Mesendoderm (in vitro differentiated cells): ENCODE measurements at regions not wholly inside any gene's neighbourhood (a gene's known extent, or its start where the extent isn't known, plus 50 kb on each side); places are given as distances from the start of the nearest gene placed in this dataset.
A peak's percentile ranks its signal among the peaks of the same experiment; 100 is the strongest.

Experiments
- DNase-seq: peaks from one replicate; pipeline ENCODE4 v3.0.0; 2013
- H2AK5ac ChIP-seq: 2 replicates; pipeline ENCODE4 v1.6.1; 2013; ENCODE audit warnings: low read length, inconsistent platforms
- H2BK120ac ChIP-seq: 2 replicates; pipeline ENCODE4 v1.6.1; 2013; ENCODE audit warnings: low read depth, mild to moderate bottlenecking, low read length, moderate library complexity, mixed read lengths
- H2BK15ac ChIP-seq: replicated peaks from 2 replicates; pipeline ENCODE4 v1.6.1; 2013; ENCODE audit warnings: low read depth, mild to moderate bottlenecking, moderate library complexity
- H2BK5ac ChIP-seq: 2 replicates; pipeline ENCODE4 v1.6.1; 2013; ENCODE audit warnings: low read length, inconsistent platforms
- H3K18ac ChIP-seq: 2 replicates; pipeline ENCODE4 v1.6.1; 2013; ENCODE audit warnings: mild to moderate bottlenecking, low read length, mixed read lengths
- H3K23ac ChIP-seq: one replicate; pipeline ENCODE4 v1.6.1; 2013; ENCODE audit warnings: low read length
- H3K27ac ChIP-seq: 2 replicates; pipeline ENCODE4 v1.5.1; 2013; ENCODE audit warnings: low read depth, mild to moderate bottlenecking, inconsistent platforms, low read length, moderate library complexity
- H3K27me3 ChIP-seq: 2 replicates; pipeline ENCODE4 v1.6.1; 2013; ENCODE audit warnings: low read length, control low read depth, mild to moderate bottlenecking, inconsistent platforms; ENCODE audit not compliant: insufficient read depth, poor library complexity
- H3K36me3 ChIP-seq: 2 replicates; pipeline ENCODE4 v1.6.1; 2013; ENCODE audit warnings: low read length, inconsistent platforms; ENCODE audit not compliant: control insufficient read depth, insufficient read depth
- H3K4ac ChIP-seq: one replicate; pipeline ENCODE4 v1.6.1; 2013; ENCODE audit warnings: low read depth, mild to moderate bottlenecking, low read length, moderate library complexity
- H3K4me1 ChIP-seq: 2 replicates; pipeline ENCODE4 v1.6.1; 2013; ENCODE audit warnings: low read depth, low read length, inconsistent platforms; ENCODE audit not compliant: control insufficient read depth
- H3K4me2 ChIP-seq: 2 replicates; pipeline ENCODE4 v1.6.1; 2013; ENCODE audit warnings: low read length
- H3K4me3 ChIP-seq: 2 replicates; pipeline ENCODE4 v1.5.1; 2013; ENCODE audit warnings: mild to moderate bottlenecking, low read length
- H3K56ac ChIP-seq: one replicate; pipeline ENCODE4 v1.6.1; 2013; ENCODE audit warnings: low read length
- H3K79me1 ChIP-seq: 2 replicates; pipeline ENCODE4 v1.6.1; 2013; ENCODE audit warnings: low read length, inconsistent platforms
- H3K79me2 ChIP-seq: 2 replicates; pipeline ENCODE4 v1.6.1; 2013; ENCODE audit warnings: mild to moderate bottlenecking, low read length; ENCODE audit not compliant: control insufficient read depth, insufficient read depth
- H3K9ac ChIP-seq: 2 replicates; pipeline ENCODE4 v1.6.1; 2013; ENCODE audit warnings: low read length, inconsistent platforms
- H4K5ac ChIP-seq: one replicate; pipeline ENCODE4 v1.6.1; 2013; ENCODE audit warnings: low read length
- H4K8ac ChIP-seq: one replicate; pipeline ENCODE4 v1.6.1; 2013; ENCODE audit warnings: low read depth, mild to moderate bottlenecking, control low read depth, low read length, moderate library complexity
- WGBS: extraction: QIAGEN DNeasy Blood & Tissue Kit; methylation state at CpG from one replicate; pipeline ENCODE4 v1.1.7; 2013; ENCODE audit warnings: low lambda C conversion rate, missing lambda C conversion rate; ENCODE audit not compliant: insufficient coverage; ENCODE audit errors: extremely low coverage; 5-methylcytosine and 5-hydroxymethylcytosine counted together

DNA sequence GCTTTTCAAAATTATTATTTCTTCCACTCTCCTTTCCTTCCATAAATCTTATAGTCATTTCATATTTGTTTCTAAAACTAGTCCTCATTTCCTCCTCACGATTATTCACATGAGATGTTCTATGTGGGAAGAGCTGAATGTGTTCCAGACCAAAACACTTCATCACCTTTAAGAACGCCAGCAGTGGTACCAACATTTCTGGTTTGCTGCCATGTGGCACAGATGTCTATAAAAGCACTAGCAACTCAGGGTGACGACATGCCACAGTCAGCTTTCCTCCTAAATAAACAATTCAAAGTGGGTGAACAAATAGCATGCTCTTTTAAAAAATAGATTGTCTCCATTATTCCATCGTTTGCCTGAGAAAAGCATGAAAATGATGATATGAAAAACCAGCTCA lies 1217.8 kb upstream of the ADGRL2 start:
- no peak overlapping the region for H3K23ac ChIP-seq
- H4K8ac ChIP-seq: no peak overlapping the region
- no peak overlapping the region for H3K4me3 ChIP-seq
- H3K4ac ChIP-seq: no peak overlapping the region
- no peaks in the 10 kb centered on the region for H3K27me3 ChIP-seq
- no peak overlapping the region for H2BK5ac ChIP-seq
- DNase-seq: no peak
- no CpG with 5 or more reads among the region's 4 CpGs for WGBS
- H3K4me2 ChIP-seq: no peak overlapping the region
- no peak overlapping the region for H3K56ac ChIP-seq
- no peaks in the 10 kb centered on the region for H3K4me1 ChIP-seq
- H4K5ac ChIP-seq: no peak overlapping the region
- H2BK15ac ChIP-seq: no peak overlapping the region
- H3K79me1 ChIP-seq: no peaks in the 10 kb centered on the region
- no peak overlapping the region for H2BK120ac ChIP-seq
- H3K36me3 ChIP-seq: no peaks in the 10 kb centered on the region
- no peak overlapping the region for H3K18ac ChIP-seq
- no peaks in the 10 kb centered on the region for H3K79me2 ChIP-seq
- no peak overlapping the region for H3K27ac ChIP-seq
- H2AK5ac ChIP-seq: no peak overlapping the region
- no peak overlapping the region for H3K9ac ChIP-seq

DNA sequence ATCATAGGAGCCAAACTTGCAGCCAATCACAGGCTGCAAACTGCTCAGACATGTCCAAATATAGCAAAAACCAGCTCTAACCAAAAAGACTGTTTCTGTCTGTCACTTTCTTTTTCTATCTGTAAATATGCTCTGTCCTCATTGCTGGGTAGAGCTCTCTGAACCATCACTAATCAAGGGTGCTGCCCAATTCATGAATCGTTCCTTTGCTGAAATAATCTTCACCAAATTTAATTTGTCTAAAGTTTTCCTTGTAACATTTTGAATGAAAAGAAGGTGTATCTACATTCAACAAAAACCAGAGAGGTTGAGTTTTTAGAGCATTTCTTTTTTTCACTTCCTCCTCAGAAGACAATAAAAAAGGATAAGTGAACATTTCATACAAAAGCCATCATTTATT lies 1221.7 kb upstream of the ADGRL2 start:
- Histone ChIP-seq H3K18ac (no peak overlapping the region), H4K8ac (no peak overlapping the region), H3K27me3 (no peaks in the 10 kb centered on the region), H3K4ac (no peak overlapping the region), H2BK120ac (no peak overlapping the region), H3K9ac (no peak overlapping the region), H3K23ac (no peak overlapping the region), H3K36me3 (no peaks in the 10 kb centered on the region), H3K79me1 (no peaks in the 10 kb centered on the region), H3K27ac (no peak overlapping the region), H2BK5ac (no peak overlapping the region), H4K5ac (no peak overlapping the region), H3K79me2 (no peaks in the 10 kb centered on the region), H2AK5ac (no peak overlapping the region), H3K56ac (no peak overlapping the region), H3K4me3 (no peak overlapping the region), H3K4me1 (no peaks in the 10 kb centered on the region), H3K4me2 (no peak overlapping the region), H2BK15ac (no peak overlapping the region)
- no CpG with 5 or more reads among the region's 1 CpG for WGBS
- DNase-seq: no peak

DNA sequence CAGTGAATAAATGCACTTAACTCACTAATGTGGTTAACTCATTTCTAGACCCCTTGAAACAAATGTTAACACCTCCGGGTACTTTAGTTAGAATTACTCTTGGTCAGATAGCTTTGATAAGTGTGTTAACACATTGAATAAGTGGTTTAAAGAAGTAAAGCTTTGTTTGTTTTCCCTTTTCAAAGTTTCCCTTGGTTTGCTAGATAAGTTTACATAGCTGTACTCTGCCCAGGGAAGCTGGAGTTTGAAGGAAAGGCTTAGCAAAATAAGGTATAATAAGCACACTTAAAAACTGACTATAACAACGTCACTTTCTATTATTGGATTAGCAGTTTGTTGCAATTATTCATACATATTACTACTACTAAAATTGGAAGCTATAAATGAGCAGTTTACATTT lies 1233.9 kb upstream of the ADGRL2 start:
- Histone ChIP-seq H3K79me1 (no peaks in the 10 kb centered on the region), H2BK15ac (no peak overlapping the region), H4K8ac (no peak overlapping the region), H3K79me2 (no peaks in the 10 kb centered on the region), H3K18ac (no peak overlapping the region), H3K4me3 (no peak overlapping the region), H3K23ac (no peak overlapping the region), H3K36me3 (no peaks in the 10 kb centered on the region), H3K4me1 (no peaks in the 10 kb centered on the region), H3K56ac (no peak overlapping the region), H2BK5ac (no peak overlapping the region), H3K27ac (no peak overlapping the region), H3K4me2 (no peak overlapping the region), H3K4ac (no peak overlapping the region), H3K27me3 (no peaks in the 10 kb centered on the region), H3K9ac (no peak overlapping the region), H4K5ac (no peak overlapping the region), H2AK5ac (no peak overlapping the region), H2BK120ac (no peak overlapping the region)
- WGBS: no CpG with 5 or more reads among the region's 2 CpGs
- DNase-seq: peak; percentile 47

DNA sequence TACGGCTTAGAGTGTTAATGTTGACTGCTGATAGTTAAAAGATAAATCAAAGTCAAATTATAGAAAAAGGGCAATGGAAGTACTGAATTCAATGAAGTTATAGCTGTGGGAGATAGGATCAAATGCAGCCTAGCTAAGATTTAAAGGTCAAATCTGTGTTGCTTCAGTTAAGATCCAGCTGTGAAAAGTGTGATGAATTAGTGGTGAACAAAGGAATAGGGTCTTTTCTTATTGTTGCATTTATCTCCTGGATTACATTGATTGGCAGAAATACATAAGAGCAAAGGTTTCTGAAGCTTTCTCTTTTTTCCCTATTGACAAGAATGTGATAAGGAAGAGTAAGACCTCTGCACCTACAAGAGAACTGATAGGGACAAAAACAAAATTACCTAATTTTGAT lies 1234.6 kb upstream of the ADGRL2 start:
- H3K79me2 ChIP-seq: no peaks in the 10 kb centered on the region
- no peak overlapping the region for H3K4ac ChIP-seq
- no peak overlapping the region for H3K9ac ChIP-seq
- no peaks in the 10 kb centered on the region for H3K27me3 ChIP-seq
- H3K79me1 ChIP-seq: no peaks in the 10 kb centered on the region
- peak; percentile 76 for DNase-seq
- no peak overlapping the region for H2AK5ac ChIP-seq
- H3K36me3 ChIP-seq: no peaks in the 10 kb centered on the region
- no peak overlapping the region for H4K5ac ChIP-seq
- H3K18ac ChIP-seq: no peak overlapping the region
- no peak overlapping the region for H2BK15ac ChIP-seq
- H3K56ac ChIP-seq: no peak overlapping the region
- WGBS: no CpG with 5 or more reads among the region's 1 CpG
- H4K8ac ChIP-seq: no peak overlapping the region
- no peaks in the 10 kb centered on the region for H3K4me1 ChIP-seq
- no peak overlapping the region for H3K27ac ChIP-seq
- H2BK5ac ChIP-seq: no peak overlapping the region
- H3K4me2 ChIP-seq: no peak overlapping the region
- H2BK120ac ChIP-seq: no peak overlapping the region
- no peak overlapping the region for H3K23ac ChIP-seq
- no peak overlapping the region for H3K4me3 ChIP-seq

DNA sequence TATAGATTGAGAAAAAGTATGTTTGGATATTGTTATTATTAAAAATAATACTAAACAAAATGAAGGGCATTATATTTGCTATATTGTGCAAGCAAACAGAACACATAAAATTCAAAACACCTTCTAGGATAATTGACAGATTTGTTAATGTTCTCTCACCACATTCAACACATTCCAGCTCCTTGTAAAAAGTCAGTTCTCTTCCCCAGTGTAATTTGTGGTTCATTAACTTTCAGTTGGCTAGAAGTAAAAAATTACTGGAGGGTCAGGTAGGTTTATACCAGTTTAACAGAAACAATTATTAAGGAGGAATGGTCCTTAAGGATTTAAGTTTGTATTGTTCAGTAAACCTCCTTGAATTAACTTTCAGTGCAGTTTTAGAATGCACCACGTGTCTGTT lies 1235.3 kb upstream of the ADGRL2 start:
- Histone ChIP-seq H3K4ac (no peak overlapping the region), H3K4me1 (no peaks in the 10 kb centered on the region), H3K4me3 (no peak overlapping the region), H2BK5ac (no peak overlapping the region), H4K5ac (no peak overlapping the region), H2BK120ac (no peak overlapping the region), H3K18ac (no peak overlapping the region), H3K79me2 (no peaks in the 10 kb centered on the region), H2AK5ac (no peak overlapping the region), H3K56ac (no peak overlapping the region), H3K36me3 (no peaks in the 10 kb centered on the region), H3K27me3 (no peaks in the 10 kb centered on the region), H3K23ac (no peak overlapping the region), H3K9ac (no peak overlapping the region), H2BK15ac (no peak overlapping the region), H3K79me1 (no peaks in the 10 kb centered on the region), H4K8ac (no peak overlapping the region), H3K27ac (no peak overlapping the region), H3K4me2 (no peak overlapping the region)
- DNase-seq: no peak
- WGBS: no CpG with 5 or more reads among the region's 1 CpG

DNA sequence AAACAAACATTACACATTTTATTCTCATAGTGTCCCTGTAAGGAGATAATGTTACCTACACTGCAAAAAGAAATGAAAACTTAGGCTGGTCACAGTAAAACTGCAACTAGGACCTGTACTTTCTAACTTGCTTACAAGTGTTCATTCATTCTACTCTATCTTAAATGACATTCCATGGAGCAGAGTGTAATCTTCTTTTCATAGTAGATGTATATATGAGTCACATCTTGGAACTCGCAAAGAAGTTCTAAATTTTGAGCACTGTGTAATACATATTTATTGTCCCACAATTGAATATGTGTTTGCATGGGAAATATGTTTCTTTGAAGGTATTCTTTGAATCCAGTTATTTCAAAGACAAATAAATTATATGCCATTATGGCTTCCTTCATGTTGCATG lies 1258.5 kb upstream of the ADGRL2 start:
- H3K18ac ChIP-seq: no peak overlapping the region
- H2BK120ac ChIP-seq: no peak overlapping the region
- no peaks in the 10 kb centered on the region for H3K79me2 ChIP-seq
- no peak overlapping the region for H3K4ac ChIP-seq
- H4K5ac ChIP-seq: no peak overlapping the region
- no peak overlapping the region for H2AK5ac ChIP-seq
- H3K27me3 ChIP-seq: no peaks in the 10 kb centered on the region
- H3K4me1 ChIP-seq: no peaks in the 10 kb centered on the region
- DNase-seq: no peak
- H2BK15ac ChIP-seq: no peak overlapping the region
- H3K36me3 ChIP-seq: no peaks in the 10 kb centered on the region
- H3K23ac ChIP-seq: no peak overlapping the region
- H2BK5ac ChIP-seq: no peak overlapping the region
- H3K56ac ChIP-seq: no peak overlapping the region
- H3K79me1 ChIP-seq: no peaks in the 10 kb centered on the region
- WGBS: no CpG with 5 or more reads among the region's 1 CpG
- H3K4me2 ChIP-seq: no peak overlapping the region
- H3K4me3 ChIP-seq: no peak overlapping the region
- H4K8ac ChIP-seq: no peak overlapping the region
- no peak overlapping the region for H3K27ac ChIP-seq
- no peak overlapping the region for H3K9ac ChIP-seq
